ENCODE measurements at regions not wholly inside any gene's neighbourhood (a gene's known extent, or its start where the extent isn't known, plus 50 kb on each side); places are given as distances from the start of the nearest gene placed in this dataset.
A peak's percentile ranks its signal among the peaks of the same experiment; 100 is the strongest.

- TF ChIP-seq JUN (IDR thresholded peaks at IDR 0.05; ENCODE audit: borderline replicate concordance, insufficient read depth, insufficient read length, low read depth) (no peak), GATA2 (IDR thresholded peaks at IDR 0.05; ENCODE audit: insufficient read depth, insufficient read length, low read depth, low read length) (peak; percentile 8)
- H3K4me3 ChIP-seq (replicated peaks in 1 of 3; ENCODE audit: insufficient read depth in 1 of 3, low read depth in 1 of 3, low read length in 3 of 3) = no peak overlapping the region
- DNase-seq (ENCODE audit: low read depth, low spot score) (no peak), FAIRE-seq (no peak)
- H3K36me3 ChIP-seq (ENCODE audit: control insufficient read depth in 2 of 2, extremely low read depth in 1 of 2, insufficient read depth in 2 of 2, low read length in 2 of 2) = peaks cover 2 to 32% of the 10 kb centered on the region in 2 experiments
- dilution Hi-C loops (cut with MboI; ENCODE audit: extremely low pct_ligation_motif_present, low sequenced_read_pairs) = no loop called here
- peaks cover 10% of the 10 kb centered on the region for H3K79me2 ChIP-seq (ENCODE audit: control insufficient read depth, insufficient read depth, low read length)
- ChIA-PET CTCF (interaction anchor here (1.0 to 2.5 kb wide), 4 partner anchors 28 to 161 kb away, joined by 3 to 8 read pairs (median 4); partner anchors contain the start of gene STK17B), POLR2A (no interaction called here)
- H3K9me3 ChIP-seq (replicated peaks; ENCODE audit: control insufficient read depth, insufficient read depth, low read length) = no peaks in the 10 kb centered on the region
- peaks cover 43% of the 10 kb centered on the region for H3K4me1 ChIP-seq (ENCODE audit: control insufficient read depth, extremely low read depth, insufficient read depth, low read length)
- H3K9ac ChIP-seq (replicated peaks; ENCODE audit: extremely low read depth, insufficient read depth, low read length) = peak overlapping the region; percentile 74
- no peaks in the 10 kb centered on the region for H3K9me1 ChIP-seq (replicated peaks; ENCODE audit: control insufficient read depth, extremely low read depth, insufficient read depth, low read length)
- H3K27ac ChIP-seq (ENCODE audit: insufficient read depth, low read depth, low read length) = peak overlapping the region; percentile 80
- H2AFZ ChIP-seq (ENCODE audit: low read depth, low read length) = no peak overlapping the region
- BruUV-seq (replicated peaks) = no TSS peak
- no peaks in the 10 kb centered on the region for H4K20me1 ChIP-seq (replicated peaks; ENCODE audit: control insufficient read depth, extremely low read depth, insufficient read depth, low read length)
- H3K4me2 ChIP-seq (ENCODE audit: insufficient read depth, low read length) = peak overlapping the region; percentile 77
- intact Hi-C loops (cut with micrococcal nuclease) = no loop called here
- H3K27me3 ChIP-seq (ENCODE audit: control insufficient read depth in 2 of 2, insufficient read depth in 2 of 2, low read length in 2 of 2) = no peaks in the 10 kb centered on the region
These were observed 67.5 kb upstream of the STK17B start for GRCh38 chr2:196238836-196239380.

GRCh38 chr2:196239622-196240587, 68.5 kb upstream of the STK17B start:
- FAIRE-seq = peak; percentile 96
- BruUV-seq (replicated peaks) = TSS peak; percentile 9

More at GRCh38 chr2:196239622-196240587, 68.5 kb upstream of the STK17B start:
- peak; percentile 84 for DNase-seq (ENCODE audit: low read depth, low spot score)
- Histone ChIP-seq H3K27ac (ENCODE audit: insufficient read depth, low read depth, low read length) (peak overlapping the region; percentile 80), H3K27me3 (ENCODE audit: control insufficient read depth in 2 of 2, insufficient read depth in 2 of 2, low read length in 2 of 2) (no peaks in the 10 kb centered on the region), H3K4me3 (replicated peaks in 1 of 3; ENCODE audit: insufficient read depth in 1 of 3, low read depth in 1 of 3, low read length in 3 of 3) (no peak overlapping the region), H2AFZ (ENCODE audit: low read depth, low read length) (no peak overlapping the region), H3K9me1 (replicated peaks; ENCODE audit: control insufficient read depth, extremely low read depth, insufficient read depth, low read length) (no peaks in the 10 kb centered on the region), H3K9me3 (replicated peaks; ENCODE audit: control insufficient read depth, insufficient read depth, low read length) (no peaks in the 10 kb centered on the region), H3K4me2 (ENCODE audit: insufficient read depth, low read length) (peak overlapping the region; percentile 77), H3K4me1 (ENCODE audit: control insufficient read depth, extremely low read depth, insufficient read depth, low read length) (peaks cover 35% of the 10 kb centered on the region), H3K9ac (replicated peaks; ENCODE audit: extremely low read depth, insufficient read depth, low read length) (peak overlapping the region; percentile 74), H3K36me3 (ENCODE audit: control insufficient read depth in 2 of 2, extremely low read depth in 1 of 2, insufficient read depth in 2 of 2, low read length in 2 of 2) (peaks cover 2 to 32% of the 10 kb centered on the region in 2 experiments), H4K20me1 (replicated peaks; ENCODE audit: control insufficient read depth, extremely low read depth, insufficient read depth, low read length) (no peaks in the 10 kb centered on the region), H3K79me2 (ENCODE audit: control insufficient read depth, insufficient read depth, low read length) (peaks cover 10% of the 10 kb centered on the region)
- TF ChIP-seq POLR2AphosphoS5 (IDR thresholded peaks at IDR 0.05; ENCODE audit: insufficient read depth, low read depth, low read length) = peak; percentile 59
- peak in 1 of 2 donors; percentile 22 for TF ChIP-seq CTCF (IDR thresholded peaks at IDR 0.05; ENCODE audit: extremely low read depth in 1 of 2, insufficient read depth in 1 of 2, low read depth in 1 of 2, low read length in 2 of 2)
- peak; percentile 71 for TF ChIP-seq FOS (IDR thresholded peaks at IDR 0.05; ENCODE audit: borderline replicate concordance, insufficient read depth, low read length)
- TF ChIP-seq MAX (IDR thresholded peaks at IDR 0.05; ENCODE audit: insufficient read depth, insufficient read length) = no peak
- TF ChIP-seq MYC (IDR thresholded peaks at IDR 0.05; ENCODE audit: low read depth, low read length) = peak; percentile 24
- TF ChIP-seq EZH2 (IDR thresholded peaks at IDR 0.05; ENCODE audit: borderline replicate concordance, low read depth, low read length, severe bottlenecking) = no peak
- TF ChIP-seq JUN (IDR thresholded peaks at IDR 0.05; ENCODE audit: borderline replicate concordance, insufficient read depth, insufficient read length, low read depth) = peak; percentile 36
- TF ChIP-seq GATA2 (IDR thresholded peaks at IDR 0.05; ENCODE audit: insufficient read depth, insufficient read length, low read depth, low read length) = peak; percentile 87
- peak; percentile 21 for TF ChIP-seq POLR2A (IDR thresholded peaks at IDR 0.05; ENCODE audit: low read depth, low read length)
- CTCF ChIA-PET = interaction anchor here (0.9 to 2.5 kb wide), 6 partner anchors 20 to 162 kb away, joined by 3 to 8 read pairs (median 4); partner anchors contain the start of gene STK17B
- dilution Hi-C loops (cut with MboI; ENCODE audit: extremely low pct_ligation_motif_present, low sequenced_read_pairs) (no loop called here), intact Hi-C loops (cut with micrococcal nuclease) (loop anchor here (1.0 to 2.0 kb wide), 3 partner anchors 27 to 69 kb away; partner anchors contain the start of gene STK17B)
- POLR2A ChIA-PET = interaction anchor here (0.6 kb wide), 1 partner anchor 11 kb away, joined by 4 read pairs; no protein-coding TSS in a partner anchor

All from endothelial cell of umbilical vein (primary cell).